ENCODE measurements at regions not wholly inside any gene's neighbourhood (a gene's known extent, or its start where the extent isn't known, plus 50 kb on each side); places are given as distances from the start of the nearest gene placed in this dataset.
A peak's percentile ranks its signal among the peaks of the same experiment; 100 is the strongest.

- DNase-seq, result no peak
Observed at GRCh38 chr11:15544353-15544752, 429.6 kb downstream of the INSC start.

- no peak for DNase-seq
Observed at GRCh38 chr11:15547685-15548084, 433.0 kb downstream of the INSC start.

DNA sequence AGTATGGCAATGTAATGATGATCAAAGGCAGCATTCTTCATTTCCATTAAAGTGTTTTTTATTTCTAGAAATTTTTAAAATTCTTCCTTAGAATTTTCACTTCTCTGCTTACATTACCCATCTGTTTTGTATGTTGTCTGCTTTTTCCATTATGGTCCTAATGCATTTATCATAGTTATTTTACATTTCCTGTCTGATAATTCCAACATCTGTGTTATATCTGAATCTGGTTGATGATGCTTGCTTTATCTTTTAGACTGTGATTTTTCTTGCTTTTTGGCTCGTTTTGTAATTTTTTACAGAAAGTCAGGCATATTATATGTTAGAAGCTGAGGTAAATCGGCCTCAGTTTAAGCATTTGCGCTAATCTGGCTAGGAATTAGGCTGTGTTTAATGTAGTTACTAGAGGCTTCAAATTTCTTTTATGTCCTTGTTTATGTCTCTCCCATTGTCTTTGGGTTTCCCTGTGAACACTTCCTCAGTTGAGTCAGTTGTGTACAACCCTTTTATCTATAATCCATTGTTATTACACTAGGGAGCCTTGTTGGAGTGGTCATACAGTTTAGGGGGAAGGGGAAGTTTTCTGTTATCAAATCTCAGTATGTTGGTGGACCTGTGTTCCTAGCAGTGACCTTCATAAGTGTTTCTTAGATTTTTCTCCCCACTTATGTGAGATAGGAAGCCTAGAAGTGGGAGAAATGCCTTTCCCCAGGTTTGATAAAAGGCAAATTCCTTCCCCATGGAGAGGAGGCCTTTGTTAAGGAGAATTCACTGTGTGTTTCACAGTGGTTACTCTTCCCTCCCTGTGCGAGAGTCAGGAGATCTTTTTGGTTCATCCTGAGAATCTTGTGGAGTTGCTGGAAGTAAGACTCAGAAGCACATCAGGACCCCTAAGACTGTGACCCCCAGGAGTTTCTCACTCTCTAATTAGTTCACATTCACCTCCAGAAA is 437.5 kb downstream of the INSC start:
- DNase-seq, result no peak

- DNase-seq, result no peak
Observed at GRCh38 chr11:15555161-15555560, 440.4 kb downstream of the INSC start.

- DNase-seq, result no peak
Observed at GRCh38 chr11:15557457-15558230, 442.9 kb downstream of the INSC start.

- DNase-seq, result peak in 1 of 2 experiments; percentile 36
Observed at GRCh38 chr11:15558513-15559181, 443.9 kb downstream of the INSC start.

DNA sequence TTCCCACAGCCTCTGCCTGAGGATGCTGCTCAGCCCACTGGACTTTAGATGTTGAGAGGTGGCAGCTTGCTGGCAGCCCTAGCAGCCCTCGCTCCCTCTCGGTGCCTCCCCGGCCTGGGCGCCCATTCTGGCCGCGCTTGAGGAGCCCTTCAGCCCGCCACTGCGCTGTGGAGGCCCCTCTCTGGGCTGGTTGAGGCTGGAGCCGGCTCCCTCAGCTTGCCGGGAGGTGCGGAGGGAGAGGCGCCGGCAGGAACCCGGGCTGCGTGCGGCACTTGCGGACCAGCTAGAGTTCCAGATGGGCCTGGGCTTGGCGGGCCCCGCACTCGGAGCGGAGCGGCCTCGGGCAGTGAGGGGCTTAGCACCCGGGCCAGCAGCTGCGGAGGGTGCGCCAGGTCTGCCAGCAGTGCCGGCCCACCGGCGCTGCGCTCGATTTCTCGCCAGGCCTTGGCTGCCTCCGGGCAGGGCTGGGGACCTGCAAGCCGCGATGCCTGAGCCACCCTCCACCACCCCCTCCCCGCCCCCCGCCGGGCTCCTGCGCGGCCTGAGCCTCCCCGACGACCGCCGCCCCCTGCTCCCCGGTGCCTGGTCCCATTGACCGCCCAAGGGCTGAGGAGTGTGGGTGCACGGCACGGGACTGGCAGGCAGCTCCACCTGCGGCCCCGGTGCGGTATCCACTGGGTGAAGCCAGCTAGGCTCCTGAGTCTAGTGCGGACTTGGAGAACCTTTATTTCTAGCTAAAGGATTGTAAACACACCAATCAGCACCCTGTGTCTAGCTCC is 446.2 kb downstream of the INSC start:
- no peak for DNase-seq

DNA sequence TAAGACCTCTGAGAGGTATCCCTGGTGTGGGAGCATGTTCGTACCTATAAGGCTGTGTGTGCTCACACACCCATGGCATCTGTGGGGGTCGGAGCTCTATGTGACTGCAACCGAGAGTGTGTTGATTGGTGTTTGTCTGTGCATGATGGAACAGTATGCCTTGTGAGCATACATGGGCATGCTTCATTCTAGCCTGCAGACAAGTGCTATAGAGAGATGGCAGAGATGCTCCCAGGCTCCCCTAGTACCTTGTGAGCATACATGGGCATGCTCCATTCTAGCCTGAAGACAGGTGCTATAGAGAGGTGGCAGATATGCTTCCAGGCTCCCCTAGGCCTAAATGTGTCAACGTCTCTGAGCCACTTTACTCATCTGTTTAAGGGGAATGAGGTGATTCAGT is 447.5 kb downstream of the INSC start:
- DNase-seq, result no peak

- DNase-seq, result peak in 1 of 2 experiments; percentile 10
Observed at GRCh38 chr11:15563054-15563453, 448.3 kb downstream of the INSC start.

GRCh38 chr11:15565880-15566279 is 451.2 kb downstream of the INSC start:
- DNase-seq, result peak in 1 of 2 experiments; percentile 38

DNA sequence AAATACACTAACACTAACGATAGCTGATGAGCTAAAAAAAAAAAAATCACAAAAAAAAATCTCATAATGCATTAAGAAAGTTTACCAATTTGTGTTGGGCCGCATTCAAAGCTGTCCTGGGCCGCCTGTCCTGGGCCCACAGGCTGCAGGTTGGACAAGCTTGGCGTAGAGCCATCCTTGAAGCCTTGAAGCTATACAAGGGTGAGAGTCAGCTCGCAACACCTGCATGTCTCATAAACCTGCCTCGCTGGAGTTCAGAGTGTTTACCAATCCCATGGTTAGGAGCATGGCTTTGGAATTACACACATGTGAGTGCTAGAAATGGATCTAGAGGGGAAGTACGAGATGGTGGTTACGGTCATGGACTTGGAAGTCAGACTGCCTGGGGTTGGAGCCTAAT is 453.7 kb downstream of the INSC start:
- DNase-seq, result no peak

- DNase-seq, result no peak
Observed at GRCh38 chr11:15569305-15570025, 454.7 kb downstream of the INSC start.

GRCh38 chr11:15575409-15575808 is 460.7 kb downstream of the INSC start:
- DNase-seq, result no peak

DNA sequence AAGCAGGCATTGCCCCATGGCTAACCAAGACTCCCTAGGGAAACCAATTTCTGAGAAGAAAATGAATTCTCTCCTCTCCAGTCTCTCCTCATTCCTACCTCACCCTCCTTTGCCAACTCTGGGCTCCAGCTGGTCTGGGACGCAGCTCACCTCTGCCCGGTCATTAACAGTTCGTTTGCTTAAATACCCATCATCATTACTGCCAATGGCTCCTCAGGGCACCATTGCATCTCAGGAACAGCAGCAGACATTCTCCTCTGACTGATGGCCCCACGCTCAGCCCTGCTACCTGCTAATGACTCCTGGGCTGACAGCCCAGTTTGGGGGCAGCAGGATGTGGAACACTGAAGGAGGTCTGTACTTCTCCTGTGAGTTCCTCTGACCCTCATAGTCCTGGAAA is 462.0 kb downstream of the INSC start:
- DNase-seq, result no peak

GRCh38 chr11:15577519-15577918 is 462.8 kb downstream of the INSC start:
- DNase-seq, result no peak

- no peak for DNase-seq
Observed at GRCh38 chr11:15579287-15580001, 464.7 kb downstream of the INSC start.

DNA sequence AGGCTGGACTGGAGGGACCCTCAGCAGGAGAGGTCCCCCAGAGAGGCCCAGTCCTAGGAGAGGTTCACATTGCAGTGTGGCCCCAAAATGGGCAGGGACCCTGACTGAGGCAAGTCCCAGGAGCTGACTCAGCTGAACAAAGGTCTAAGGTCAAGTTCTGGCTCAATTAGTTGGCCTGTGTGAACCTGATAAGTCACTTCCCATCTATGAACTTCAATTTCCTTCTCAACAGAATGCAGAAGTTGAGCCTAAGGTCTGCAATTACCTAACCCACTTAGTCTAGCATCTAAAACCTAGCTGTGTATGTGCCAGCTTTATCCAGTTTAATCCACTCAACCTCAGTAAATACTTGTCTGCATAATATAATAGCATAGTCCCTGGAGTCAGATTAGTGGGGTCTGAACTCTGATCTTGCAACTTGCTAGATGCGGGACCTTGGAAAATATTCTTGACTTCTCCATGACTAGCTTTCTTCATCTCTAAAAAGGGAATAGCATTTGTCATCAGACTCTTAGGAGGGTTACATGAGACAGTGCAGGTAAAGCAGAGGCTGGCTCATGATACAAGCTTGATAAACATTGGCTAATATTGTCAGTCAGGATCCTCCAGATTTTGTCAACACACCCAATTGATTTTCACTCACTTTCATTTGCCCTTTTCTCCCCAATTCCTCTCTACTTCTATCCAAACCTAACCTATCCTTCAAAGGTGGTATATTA is 465.5 kb downstream of the INSC start:
- peak in 1 of 2 experiments; percentile 46 for DNase-seq

- DNase-seq, result no peak
Observed at GRCh38 chr11:15580775-15581095, 466.0 kb downstream of the INSC start.

- no peak for DNase-seq
Observed at GRCh38 chr11:15584158-15584557, 469.4 kb downstream of the INSC start.

GRCh38 chr11:15585602-15586331 is 471.0 kb downstream of the INSC start:
- DNase-seq, result no peak
